Activated CD8-positive, alpha-beta memory T cell treated with anti-CD3 and anti-CD28 coated beads for 36 hours (primary cell): ENCODE measurements at regions not wholly inside any gene's neighbourhood (a gene's known extent, or its start where the extent isn't known, plus 50 kb on each side); places are given as distances from the start of the nearest gene placed in this dataset.

ENCODE experiments used
- CTCF ChIA-PET: fragments of 350-600 bp; sonication (Branson Sonifier 250); formaldehyde crosslinking; loops from one replicate; lab custom pipeline; 2021; ENCODE audit warnings: antibody characterized with exemption; lab: Charles Lee
- POLR2A ChIA-PET: fragments of 350-600 bp; sonication (Branson Sonifier 250); formaldehyde crosslinking; loops from one replicate; lab custom pipeline; 2021; ENCODE audit warnings: antibody characterized with exemption; lab: Charles Lee

- CTCF ChIA-PET, result no interaction called here
- POLR2A ChIA-PET, result no interaction called here
Observed at GRCh38 chr4:38268837-38269236, 308.6 kb downstream of the PTTG2 start.

DNA sequence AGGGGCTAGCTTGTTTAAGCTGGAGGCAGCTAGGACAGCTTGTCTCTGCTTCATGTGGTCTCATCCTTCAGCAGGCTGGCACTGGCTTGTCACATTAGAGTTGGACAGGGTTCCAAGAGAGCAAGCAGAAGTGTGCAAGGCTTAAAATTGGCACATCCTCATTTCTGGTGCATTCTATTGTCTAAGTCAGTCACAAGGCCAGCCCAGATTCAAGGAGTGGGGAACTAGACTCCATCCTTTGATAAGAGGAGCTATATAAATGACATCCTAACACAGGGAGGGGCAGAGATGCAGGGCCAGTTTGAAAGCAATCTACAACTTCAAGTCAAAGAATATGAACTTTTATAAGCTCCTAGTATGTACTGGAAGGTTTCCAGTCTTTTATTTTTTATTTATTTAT is 313.2 kb downstream of the PTTG2 start:
- CTCF ChIA-PET, result no interaction called here

DNA sequence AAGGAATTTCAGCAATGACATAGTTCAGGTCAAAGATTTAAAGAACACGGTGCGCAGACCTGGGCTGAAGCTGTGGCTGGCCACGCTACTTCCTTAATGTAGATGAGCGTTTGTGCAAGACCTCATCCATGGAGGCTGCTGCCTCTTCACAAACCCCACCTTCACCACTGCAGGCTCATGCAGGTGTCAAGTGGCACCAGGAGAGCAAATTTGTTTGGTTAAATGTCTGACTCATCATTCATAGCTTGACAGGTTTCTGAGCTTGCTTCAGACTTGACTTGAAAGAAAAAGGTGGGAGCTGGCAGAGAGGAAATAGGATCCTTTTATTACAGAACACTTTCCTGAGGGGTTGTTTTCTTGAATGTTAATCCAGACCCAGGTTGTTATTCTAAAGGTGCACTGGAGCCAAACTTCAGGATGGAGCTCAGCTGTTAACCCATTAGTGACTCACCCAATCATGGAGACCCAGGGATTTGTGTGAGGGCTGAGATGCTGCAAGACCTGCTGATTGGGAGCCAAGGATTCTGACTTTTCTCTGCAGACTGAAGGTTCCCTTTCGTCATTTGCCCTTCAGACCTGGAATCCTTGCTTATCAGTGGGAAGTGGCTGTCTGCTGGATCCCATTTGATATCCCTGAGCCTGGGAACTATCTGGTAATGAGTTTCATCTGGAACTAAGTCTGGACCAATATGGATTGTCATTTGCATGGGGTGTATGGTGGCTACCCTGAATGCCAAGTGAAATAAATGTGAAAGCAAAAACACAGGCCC is 315.3 kb downstream of the PTTG2 start:
- POLR2A ChIA-PET, result no interaction called here
- CTCF ChIA-PET, result no interaction called here

More for the DNA sequence above, 313.2 kb downstream of the PTTG2 start:
- POLR2A ChIA-PET, result no interaction called here

DNA sequence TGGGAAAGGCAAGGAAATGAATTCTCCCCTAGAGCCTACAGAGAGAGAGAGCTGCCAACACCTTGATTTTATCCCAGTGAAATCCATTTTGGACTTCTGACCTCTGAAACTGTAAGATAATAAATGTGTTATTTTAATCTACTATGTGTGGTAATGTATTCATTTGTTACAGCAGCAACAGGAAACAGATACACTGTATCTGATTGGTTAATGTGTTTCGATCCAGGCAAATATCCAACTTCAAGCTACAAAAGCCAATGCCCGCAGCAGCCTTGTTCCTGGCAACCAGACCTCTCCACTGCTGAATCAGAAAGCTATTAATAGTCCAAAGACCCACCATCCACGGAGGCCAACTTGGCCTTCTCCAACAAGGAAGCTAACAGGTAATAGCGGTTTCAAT is 318.1 kb downstream of the PTTG2 start:
- ChIA-PET CTCF (no interaction called here), POLR2A (no interaction called here)

DNA sequence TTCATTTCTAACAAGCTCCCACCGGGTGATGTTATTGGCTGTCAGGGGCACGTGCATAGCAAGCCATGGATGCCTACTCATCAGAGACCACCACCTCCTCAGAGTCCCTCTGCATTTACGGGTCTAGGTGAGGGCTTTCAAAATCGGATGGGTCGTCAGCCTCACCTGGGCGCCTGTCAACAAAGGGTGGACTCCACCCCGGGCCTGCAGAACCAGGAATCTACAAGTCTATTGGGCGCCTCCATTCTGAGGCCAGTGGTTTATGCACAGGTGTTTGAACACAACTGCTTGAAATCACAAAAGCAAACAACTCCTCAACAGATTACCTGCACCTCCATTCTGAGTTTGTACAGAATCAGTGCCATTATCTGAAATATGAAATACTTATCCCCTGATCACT is 318.9 kb downstream of the PTTG2 start:
- CTCF ChIA-PET, result no interaction called here
- POLR2A ChIA-PET, result no interaction called here

DNA sequence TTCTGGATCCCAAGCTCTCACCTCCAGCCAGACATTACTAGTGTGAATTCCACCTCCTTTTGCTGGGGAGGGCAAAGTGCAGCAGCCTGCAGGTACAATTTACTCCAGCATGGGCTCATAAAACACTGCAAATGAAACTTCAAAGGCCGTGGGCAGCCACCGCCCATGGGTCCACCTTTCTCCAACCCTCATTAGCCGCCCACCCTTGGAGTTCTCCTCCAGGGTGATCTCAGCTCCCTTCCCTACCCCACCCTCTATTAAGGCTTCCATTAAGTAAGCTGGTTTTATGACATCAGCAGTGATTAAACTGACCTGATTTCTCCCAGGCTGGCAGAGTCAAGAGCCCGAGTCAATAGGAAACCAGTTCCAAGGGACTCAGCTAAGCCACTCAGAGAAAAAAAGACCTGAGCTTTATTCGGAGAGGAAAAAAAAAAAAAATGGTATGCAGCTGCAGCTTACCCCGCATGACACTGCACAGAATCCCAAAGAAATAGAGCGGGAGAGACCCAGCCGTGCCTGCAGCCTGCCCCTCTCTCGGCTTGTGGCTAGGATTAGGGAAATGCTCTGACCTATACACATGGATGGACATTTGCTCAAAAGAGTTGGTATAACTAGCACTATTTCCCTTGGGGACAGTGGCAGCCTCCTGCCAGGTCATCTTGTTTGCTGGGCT is 319.6 kb downstream of the PTTG2 start:
- ChIA-PET POLR2A (no interaction called here), CTCF (interaction anchor here (0.5 kb wide), 1 partner anchor 9 kb away, joined by 3 read pairs; no protein-coding TSS in a partner anchor)

GRCh38 chr4:38280323-38280706 is 320.1 kb downstream of the PTTG2 start:
- ChIA-PET POLR2A (no interaction called here), CTCF (interaction anchor here (0.5 to 0.7 kb wide), 2 partner anchors 8 to 324 kb away, joined by 3 read pairs; no protein-coding TSS in a partner anchor)

DNA sequence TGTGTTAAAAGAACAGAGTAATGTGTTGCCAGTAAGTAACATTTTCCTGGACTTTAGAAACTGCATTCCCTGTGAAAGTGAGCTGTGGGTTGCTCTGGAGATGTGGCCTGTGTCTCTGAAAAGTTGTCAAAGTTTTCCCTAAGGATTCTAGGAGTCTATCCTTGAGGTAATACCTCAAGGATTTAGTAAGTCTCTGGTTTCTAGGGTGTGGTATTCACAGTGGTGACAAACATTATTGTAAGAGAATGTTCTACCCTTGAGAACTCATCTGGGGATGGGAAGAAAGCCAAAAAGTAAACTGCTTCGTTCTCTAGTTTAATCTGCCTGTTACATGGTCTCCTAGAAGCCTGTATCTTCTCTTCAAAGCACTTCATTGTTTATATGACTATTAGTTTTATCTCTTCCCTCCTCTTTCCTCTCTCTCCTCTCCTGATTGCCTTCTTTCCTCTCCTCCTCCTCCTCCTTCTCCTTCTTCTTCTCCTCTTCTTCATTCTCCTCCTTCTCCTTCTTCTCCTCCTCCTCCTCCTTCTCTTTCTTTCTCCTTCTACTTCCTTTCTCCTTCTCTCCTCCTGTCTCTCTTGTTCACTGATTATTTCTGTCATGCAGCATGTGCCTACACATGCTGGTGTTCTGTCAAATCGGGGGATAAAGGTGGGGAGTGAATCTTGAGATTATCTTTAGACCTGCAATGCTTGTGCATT is 321.3 kb downstream of the PTTG2 start:
- ChIA-PET POLR2A (no interaction called here), CTCF (interaction anchor here (0.6 kb wide), 1 partner anchor 98 kb away, joined by 3 read pairs; no protein-coding TSS in a partner anchor)

GRCh38 chr4:38283724-38284123 is 323.5 kb downstream of the PTTG2 start:
- ChIA-PET POLR2A (no interaction called here), CTCF (no interaction called here)

DNA sequence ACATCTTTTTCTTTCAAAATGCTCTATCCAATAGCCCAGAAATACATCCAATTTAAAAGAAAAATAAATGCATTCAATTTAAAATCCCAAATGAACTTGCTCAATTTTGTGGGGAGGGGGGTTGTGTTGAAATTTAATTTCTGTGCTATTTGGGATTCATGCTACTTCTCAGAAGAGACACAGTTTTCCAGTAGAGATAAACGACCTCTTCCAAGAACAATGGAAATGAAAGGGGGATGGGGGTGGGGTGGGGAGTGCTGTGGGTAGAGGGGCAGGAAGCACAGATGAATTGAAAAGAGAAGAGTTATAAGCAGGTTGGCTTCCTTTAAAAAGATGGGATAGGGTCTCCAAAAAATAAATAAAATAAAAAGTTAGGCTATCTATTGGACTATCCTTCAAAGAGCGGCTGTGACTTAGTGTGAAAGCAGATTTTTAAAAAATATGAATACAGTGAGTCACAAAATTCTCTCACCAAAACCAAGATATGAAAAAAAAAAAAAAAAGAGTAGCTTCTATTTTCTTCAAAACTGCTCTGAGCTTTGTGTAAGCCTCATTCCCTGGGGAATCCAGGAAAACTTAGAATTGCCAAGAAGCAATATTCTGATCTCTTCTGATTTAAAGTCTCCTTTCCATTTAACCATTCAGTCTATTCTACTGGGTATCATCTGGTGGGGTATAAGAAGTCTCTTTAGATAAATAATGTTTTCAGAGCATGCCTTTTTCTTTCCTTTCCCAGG is 324.3 kb downstream of the PTTG2 start:
- POLR2A ChIA-PET, result no interaction called here
- CTCF ChIA-PET, result no interaction called here

- POLR2A ChIA-PET, result no interaction called here
- CTCF ChIA-PET, result no interaction called here
Observed at GRCh38 chr4:38287101-38287851, 327.1 kb downstream of the PTTG2 start.

DNA sequence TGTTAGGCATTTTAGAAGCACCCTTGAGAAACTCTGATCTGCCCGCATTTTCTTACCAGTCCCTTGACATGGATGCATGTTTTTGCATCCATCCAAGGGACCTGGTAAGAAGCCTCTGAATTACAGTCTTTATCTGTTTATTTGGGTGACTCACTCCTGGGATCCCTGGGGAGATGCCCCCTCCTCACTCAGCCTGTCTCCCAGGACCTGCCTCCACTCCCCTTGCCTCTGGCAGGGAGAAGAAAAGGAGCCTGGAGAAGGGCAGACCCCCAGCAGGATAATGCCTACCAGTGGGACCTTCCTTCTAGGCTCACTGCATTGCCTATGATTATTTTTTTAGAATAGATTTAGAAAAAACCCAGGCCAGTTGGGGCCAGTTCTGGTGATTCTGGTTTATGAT is 329.4 kb downstream of the PTTG2 start:
- CTCF ChIA-PET, result no interaction called here
- POLR2A ChIA-PET, result no interaction called here

- ChIA-PET POLR2A (no interaction called here), CTCF (no interaction called here)
Observed at GRCh38 chr4:38290366-38290765, 330.2 kb downstream of the PTTG2 start.

- CTCF ChIA-PET, result no interaction called here
- POLR2A ChIA-PET, result no interaction called here
Observed at GRCh38 chr4:38290914-38291313, 330.7 kb downstream of the PTTG2 start.

DNA sequence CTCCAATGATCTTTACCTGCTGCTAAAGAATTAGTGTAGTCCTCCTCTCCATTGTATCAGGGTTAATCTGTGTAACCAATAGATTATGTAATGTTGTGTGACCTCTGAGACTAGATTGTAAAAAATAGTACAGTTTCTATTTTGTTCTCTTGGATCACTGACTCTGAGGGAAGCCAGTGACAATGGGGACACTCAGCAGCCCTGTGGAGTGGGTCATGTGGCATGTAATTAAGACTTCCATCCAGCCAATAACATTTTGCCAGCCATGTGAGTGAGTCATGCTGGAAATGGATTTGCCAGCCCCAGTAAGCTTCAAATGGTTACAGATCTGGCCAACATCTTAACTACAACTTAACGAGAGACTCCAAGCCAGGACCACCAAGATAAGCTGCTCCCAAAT is 332.3 kb downstream of the PTTG2 start:
- POLR2A ChIA-PET, result no interaction called here
- CTCF ChIA-PET, result no interaction called here

- CTCF ChIA-PET, result no interaction called here
- POLR2A ChIA-PET, result no interaction called here
Observed at GRCh38 chr4:38294238-38294637, 334.0 kb downstream of the PTTG2 start.

GRCh38 chr4:38297061-38297460 is 336.9 kb downstream of the PTTG2 start:
- ChIA-PET CTCF (no interaction called here), POLR2A (no interaction called here)

- POLR2A ChIA-PET, result no interaction called here
Observed at GRCh38 chr4:38298868-38299713, 338.9 kb downstream of the PTTG2 start.

More at GRCh38 chr4:38298868-38299713, 338.9 kb downstream of the PTTG2 start:
- CTCF ChIA-PET, result no interaction called here
